HEK293T (cell line): ENCODE measurements at regions not wholly inside any gene's neighbourhood (a gene's known extent, or its start where the extent isn't known, plus 50 kb on each side); places are given as distances from the start of the nearest gene placed in this dataset.

Source experiments
- ARNT ChIP-seq: fragments of 450-650 bp; IDR thresholded peaks from 2 replicates; pipeline ENCODE4 v1.6.1; 2017; ENCODE audit warnings: mild to moderate bottlenecking
- BHLHE40 ChIP-seq: fragments of 450-650 bp; IDR thresholded peaks from 2 replicates; pipeline ENCODE4 v1.6.1; 2016; ENCODE audit warnings: mild to moderate bottlenecking, moderate library complexity, borderline replicate concordance
- ELF4 ChIP-seq: fragments of 450-650 bp; IDR thresholded peaks from 2 replicates; pipeline ENCODE4 v1.6.1; 2017; ENCODE audit warnings: antibody characterized with exemption
- FOXA1 ChIP-seq: fragments of 450-650 bp; IDR thresholded peaks from 2 replicates; pipeline ENCODE4 v1.6.1; 2016; ENCODE audit warnings: mild to moderate bottlenecking
- FOXM1 ChIP-seq: fragments of 450-650 bp; IDR thresholded peaks from 2 replicates; pipeline ENCODE4 v1.6.1; 2017; ENCODE audit warnings: mild to moderate bottlenecking, borderline replicate concordance
- HDGF ChIP-seq: fragments of 450-650 bp; IDR thresholded peaks from 2 replicates; pipeline ENCODE4 v1.6.1; 2017; ENCODE audit warnings: antibody characterized with exemption, borderline replicate concordance
- LEF1 ChIP-seq: fragments of 450-650 bp; IDR thresholded peaks from 2 replicates; pipeline ENCODE4 v1.6.1; 2017; ENCODE audit warnings: mild to moderate bottlenecking, borderline replicate concordance
- NFRKB ChIP-seq: fragments of 450-650 bp; IDR thresholded peaks from 2 replicates; pipeline ENCODE4 v1.6.1; 2016; ENCODE audit warnings: mild to moderate bottlenecking, moderate library complexity
- SP1 ChIP-seq: fragments of 450-650 bp; IDR thresholded peaks from 2 replicates; pipeline ENCODE4 v1.6.1; 2017
- SUZ12 ChIP-seq: fragments of 450-650 bp; IDR thresholded peaks from 2 replicates; pipeline ENCODE4 v1.6.1; 2016; ENCODE audit warnings: mild to moderate bottlenecking
- TARDBP ChIP-seq: fragments of 450-650 bp; IDR thresholded peaks from 2 replicates; pipeline ENCODE4 v1.6.1; 2016
- ZNF384 ChIP-seq: fragments of 450-650 bp; IDR thresholded peaks from 2 replicates; pipeline ENCODE4 v1.6.1; 2016
- TF ChIP-seq, protein P1 (sequence below): fragments of 450-650 bp; IDR thresholded peaks from 2 replicates; pipeline ENCODE4 v1.6.1; 2016

- TF ChIP-seq SUZ12 = no peak
- TF ChIP-seq ARNT = no peak
- no peak for TF ChIP-seq LEF1
- no peak for TF ChIP-seq ELF4
- no peak for TF ChIP-seq NFRKB
- TF ChIP-seq FOXM1 = no peak
- no peak for TF ChIP-seq FOXA1
- no peak for TF ChIP-seq TARDBP
- TF ChIP-seq HDGF = no peak
- TF ChIP-seq ZNF384 = no peak
- TF ChIP-seq, protein P1, sequence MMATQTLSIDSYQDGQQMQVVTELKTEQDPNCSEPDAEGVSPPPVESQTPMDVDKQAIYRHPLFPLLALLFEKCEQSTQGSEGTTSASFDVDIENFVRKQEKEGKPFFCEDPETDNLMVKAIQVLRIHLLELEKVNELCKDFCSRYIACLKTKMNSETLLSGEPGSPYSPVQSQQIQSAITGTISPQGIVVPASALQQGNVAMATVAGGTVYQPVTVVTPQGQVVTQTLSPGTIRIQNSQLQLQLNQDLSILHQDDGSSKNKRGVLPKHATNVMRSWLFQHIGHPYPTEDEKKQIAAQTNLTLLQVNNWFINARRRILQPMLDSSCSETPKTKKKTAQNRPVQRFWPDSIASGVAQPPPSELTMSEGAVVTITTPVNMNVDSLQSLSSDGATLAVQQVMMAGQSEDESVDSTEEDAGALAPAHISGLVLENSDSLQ = no peak
- TF ChIP-seq BHLHE40 = no peak
- no peak for TF ChIP-seq SP1
Observed at GRCh38 chr9:99746406-99746805, 75.3 kb upstream of the NR4A3 start.
